SKM-1 treated with dmso at 0.1 percent for 144 hours (cell line): ENCODE measurements at regions not wholly inside any gene's neighbourhood (a gene's known extent, or its start where the extent isn't known, plus 50 kb on each side); places are given as distances from the start of the nearest gene placed in this dataset.

Experiments used
- DNase-seq: peaks from one replicate; lab custom pipeline; 2025; ENCODE audit not compliant: unreplicated experiment; lab: John Stamatoyannopoulos, UW

DNA sequence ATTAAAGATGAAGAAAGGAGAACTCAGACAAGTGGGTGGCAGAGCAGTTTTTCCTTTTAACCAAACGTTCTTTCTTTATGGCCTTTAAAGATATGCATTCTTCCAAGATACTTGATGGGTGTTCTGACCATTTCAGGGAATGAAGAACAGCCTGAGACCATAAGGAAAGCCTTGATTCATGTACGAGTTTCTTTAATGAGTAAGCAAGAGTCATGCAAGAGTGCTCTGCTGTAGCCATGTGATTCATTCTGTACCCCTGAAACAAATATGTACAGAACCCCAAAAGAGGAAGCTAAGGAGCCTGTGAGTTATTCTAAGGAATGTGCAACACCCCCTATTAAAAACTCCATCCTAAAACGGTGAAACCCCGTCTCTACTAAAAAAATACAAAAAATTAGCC is 372.8 kb downstream of the MTX2 start:
- peak; percentile 3 for DNase-seq

DNA sequence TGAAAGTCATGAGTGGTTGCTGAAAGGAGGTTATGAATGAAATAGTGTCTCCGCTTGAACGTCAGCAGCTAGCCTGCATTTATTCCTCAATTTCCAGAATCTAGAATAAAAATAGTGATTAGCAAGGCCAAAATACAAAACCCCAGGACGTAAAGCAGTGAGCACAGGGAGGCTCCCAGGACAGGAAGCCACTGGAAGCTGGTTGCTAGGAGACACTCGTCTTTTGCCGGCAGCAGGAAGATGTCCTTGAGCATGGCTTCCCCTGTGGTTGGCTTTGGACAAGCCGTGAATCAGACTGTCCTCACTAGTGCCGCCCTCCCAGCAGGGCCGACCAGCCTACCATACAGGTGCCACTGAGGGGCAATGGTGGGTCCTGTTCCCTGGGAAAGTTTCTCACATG is 374.4 kb downstream of the MTX2 start:
- DNase-seq = no peak

DNA sequence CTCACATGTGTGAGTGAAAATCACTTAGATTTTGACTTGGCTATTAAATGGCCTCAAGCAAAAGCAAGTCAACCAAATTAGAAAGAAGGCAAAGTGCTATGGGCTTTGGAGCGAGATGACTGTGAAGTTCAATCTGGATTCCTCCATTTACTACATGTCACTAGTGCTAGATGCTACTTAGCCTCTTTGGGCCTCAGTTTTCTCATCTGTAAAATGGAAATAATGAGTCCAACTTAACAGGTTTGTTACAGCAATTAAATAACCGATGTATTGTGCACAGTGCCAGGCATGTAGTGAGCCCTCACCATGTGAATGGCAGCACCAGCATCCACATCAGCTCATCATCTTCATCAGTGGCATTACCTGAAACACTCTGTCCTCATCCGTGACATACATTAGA is 376.3 kb downstream of the MTX2 start:
- DNase-seq = no peak

DNA sequence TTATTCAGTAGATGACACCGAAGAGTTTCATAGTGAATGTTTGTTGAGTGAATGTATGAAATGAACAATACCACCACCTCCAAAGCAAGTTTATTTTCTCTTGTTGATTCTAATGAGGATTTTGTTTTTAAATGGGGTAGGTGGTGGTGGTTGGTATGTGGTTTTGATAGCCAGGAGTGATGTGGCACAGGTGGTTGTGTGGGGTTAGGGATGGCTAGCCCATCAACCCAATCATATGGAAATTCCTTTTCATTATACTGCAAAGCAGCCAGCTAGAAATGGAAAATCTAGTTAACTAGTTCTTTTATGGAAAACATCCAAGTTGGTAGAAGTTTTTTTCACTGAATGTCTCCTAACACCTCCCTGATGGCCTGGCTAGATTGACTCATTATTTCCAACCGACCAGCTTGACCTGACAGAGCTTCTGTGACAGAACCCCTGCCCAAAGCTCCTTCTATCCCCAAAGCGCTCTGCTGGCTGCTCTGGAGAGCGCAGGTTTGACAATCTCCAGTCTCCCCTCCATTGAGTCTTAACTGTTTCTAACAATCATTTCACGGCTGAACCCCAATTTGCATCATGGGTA is 376.9 kb downstream of the MTX2 start:
- no peak for DNase-seq

DNA sequence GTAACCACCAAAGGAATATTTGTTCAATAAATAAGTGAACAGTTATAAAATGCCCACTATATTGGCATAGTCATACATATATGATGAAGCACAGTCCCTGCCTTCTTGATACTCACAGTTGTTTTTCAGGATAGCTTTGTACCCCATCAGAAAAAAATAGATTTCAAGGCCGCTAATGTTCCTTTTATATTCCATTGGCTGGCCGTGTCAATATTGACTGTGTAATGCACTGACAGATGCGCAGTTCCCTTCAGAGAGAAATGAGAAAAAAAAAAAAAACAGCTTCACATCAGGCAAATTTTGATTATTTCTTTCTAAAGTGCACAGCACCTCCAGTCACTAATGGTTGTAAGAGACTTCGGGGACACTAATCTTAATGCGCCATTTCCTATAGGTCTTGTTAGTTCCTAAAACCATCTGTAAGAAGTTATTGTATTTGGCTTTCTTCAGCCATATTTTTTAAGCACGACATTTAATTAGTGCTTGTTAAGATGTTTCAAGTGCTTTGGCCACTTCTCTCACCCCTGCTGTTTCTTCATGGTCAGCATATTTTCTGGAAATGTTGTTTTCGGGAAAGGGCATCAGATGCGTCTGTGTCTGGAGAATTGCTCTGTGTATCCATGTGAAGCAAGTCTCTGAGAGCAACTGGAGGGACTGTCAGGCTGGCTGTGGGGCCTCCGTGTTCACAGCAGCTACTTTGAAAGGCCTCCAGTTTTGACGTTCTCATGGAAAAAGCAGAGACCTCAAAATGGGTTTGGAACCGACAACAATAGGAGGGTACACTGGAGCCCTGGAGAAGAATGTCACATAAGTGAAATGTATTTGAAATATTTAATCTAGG is 378.3 kb downstream of the MTX2 start:
- no peak for DNase-seq

DNA sequence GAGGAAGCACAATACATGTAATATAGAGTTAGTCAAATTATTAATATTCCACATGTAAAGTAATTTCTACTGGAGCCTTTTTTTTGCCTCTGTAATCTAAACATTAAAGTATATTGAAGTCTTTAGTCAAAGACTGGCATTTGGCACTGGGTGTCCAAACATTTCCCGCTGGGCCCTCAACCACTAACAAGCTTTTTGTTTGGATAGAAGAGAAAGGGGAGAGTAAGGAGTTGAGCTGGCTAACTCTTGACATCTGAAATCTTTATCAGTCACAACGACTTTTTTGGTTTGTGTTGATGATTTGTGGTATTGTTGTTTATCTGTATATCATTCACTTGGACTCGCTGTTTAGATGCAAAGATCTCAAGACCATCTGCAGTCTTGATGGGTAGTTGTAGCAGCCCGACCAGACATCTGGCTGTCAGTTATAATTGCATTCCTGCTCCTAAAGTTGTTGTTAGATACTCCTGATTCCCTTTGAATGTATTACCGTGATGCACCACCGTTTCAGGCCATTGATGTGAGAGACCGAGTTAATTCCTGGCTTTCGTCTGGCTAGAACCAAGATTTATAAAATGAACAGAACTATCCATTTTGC is 379.6 kb downstream of the MTX2 start:
- DNase-seq = no peak

DNA sequence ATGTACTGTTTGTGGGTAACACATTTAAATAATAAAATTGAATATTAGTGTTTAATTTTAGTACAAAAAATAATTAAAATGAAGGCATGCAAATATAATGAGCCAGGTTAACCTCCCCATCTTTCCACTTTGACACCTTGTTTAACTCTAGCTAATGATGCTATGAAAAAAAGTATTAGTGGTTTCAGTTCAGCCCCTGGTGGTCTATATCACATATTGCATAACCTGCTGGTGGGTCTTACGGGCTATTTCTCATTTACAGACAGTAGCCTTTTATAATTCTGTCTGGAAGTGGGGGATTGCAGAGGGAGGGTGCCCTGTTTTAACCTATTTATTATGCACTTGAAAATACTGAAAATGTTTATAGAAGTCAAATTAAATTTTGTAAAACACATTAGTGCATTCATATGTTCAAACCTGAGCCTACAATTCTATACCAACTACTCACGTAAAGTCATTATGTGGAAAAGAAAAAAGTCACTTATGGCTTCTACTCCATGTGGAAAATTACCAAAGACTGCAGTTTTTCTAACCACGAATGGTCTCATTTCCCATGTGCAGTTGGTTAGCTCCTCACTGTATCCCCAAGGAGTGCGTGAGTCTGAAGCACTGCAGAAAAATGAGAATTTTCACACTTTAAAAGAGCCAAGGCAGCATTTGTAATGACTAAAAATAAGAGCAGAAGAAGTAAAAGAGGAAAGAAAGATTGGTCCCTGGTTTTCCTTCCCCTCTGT is 381.0 kb downstream of the MTX2 start:
- no peak for DNase-seq

DNA sequence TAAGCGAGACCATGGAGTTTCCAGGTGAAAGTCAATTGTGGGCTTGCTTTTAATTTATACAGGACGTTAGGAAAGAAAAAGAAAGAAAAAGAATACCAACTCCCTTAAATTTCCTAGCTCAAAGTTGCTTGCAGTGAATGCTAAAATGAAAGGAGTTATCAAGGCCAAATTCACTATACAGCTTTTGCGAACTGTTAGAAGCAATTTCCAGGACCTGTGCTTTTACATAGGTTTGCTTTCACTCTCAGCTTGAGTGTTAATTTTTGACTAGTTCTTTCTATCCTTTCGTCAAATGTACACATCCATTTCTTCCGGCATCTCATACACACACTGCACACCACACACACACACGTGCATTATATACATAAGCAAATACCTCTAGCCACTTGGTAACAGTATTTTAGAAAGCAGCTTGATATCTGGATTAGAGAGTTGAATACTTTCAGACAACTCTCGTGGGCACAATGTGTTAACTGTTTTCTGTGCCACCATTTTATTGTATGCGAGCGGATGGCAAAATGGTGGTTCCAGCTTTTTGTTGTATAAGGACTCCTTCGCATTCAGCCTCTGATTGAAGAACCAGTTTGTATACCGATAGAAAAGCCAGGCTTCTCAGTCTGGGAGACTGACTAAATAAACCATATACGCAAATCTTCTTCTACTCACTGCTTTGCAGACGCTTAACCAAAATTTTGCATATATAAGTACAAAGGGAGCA is 381.8 kb downstream of the MTX2 start:
- DNase-seq = no peak

DNA sequence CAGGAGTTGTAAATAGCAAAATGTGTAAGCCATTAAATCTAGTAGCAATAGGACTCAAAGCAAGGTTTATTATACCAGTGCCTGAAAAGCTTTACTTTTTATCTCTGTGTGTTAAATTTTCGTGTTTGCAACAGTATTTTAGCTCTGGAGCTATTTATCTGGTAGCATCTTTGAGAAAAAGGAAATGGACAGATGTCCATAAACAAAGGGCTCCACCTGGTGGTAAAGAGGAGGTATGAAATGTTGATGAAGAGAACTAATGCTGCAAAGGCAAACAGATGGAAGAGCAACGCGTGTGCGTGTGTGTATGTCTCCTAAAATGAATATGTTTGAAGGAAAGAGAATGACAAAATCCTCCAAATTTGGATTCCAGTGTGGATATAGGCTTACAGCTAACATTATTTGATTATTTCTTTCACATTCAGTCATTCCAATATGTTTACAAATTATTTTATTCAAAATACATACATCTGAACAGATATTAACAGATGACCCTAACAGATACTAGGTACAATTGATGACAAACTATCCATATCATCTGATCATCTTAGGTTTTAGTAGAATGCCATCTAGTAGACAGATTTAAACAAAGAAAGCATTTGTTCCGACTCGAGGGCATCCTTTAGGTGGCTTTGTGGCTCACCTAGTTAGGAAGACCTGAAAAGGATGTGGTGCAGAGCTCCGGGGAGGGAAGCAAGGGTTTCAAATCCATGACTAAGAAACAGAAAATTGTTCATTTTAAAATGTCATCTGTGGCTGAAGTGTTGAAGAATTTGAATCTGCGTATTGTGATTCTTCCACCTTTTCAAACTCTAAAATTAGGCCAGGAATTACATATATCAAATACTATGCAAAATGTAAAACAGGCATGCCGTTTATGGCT is 383.3 kb downstream of the MTX2 start:
- DNase-seq = peak; percentile 60

DNA sequence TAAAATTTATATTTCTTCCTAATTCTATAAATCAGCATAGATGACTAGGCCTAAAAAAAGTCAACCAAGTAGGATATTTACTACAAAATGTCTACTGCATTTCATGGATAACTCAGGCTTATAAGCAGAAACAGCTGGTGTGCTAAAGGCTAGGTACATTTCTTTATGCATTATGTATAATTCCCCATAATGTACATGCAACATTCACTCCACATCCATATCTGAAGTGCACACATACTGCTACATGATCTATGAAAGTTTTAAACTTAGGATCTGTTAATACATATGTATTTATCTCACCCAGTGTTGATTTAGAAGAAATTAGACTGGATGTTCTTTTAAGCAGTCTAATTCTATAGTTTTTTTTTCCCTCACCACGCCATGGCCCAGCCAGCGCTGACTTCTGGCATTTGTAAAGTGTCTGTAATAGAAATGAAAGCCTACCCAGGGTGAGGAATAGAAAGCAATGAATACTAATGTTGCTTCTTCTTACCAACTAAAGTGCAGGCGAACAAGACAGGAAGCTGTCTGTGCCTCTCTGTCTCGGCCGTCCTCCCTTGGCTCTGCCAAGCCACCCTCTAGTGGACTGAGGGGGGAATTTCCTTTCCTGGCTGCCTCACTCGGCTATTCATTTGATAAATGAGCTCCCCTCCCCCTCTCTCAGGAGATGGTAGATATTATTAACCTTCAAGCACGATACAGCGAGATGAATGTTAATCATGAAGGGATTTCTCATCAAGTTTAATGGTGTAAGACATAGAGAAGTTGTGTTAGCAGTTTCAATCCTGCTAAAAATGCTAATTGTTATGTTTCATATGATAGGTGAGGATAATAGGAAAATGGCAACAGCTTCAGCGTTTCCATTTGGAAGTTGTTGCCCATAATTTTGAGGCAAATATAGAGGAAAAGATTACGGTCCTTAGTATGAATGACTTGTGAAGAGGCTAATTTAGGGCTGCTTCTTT is 384.5 kb downstream of the MTX2 start:
- DNase-seq = peak; percentile 33

DNA sequence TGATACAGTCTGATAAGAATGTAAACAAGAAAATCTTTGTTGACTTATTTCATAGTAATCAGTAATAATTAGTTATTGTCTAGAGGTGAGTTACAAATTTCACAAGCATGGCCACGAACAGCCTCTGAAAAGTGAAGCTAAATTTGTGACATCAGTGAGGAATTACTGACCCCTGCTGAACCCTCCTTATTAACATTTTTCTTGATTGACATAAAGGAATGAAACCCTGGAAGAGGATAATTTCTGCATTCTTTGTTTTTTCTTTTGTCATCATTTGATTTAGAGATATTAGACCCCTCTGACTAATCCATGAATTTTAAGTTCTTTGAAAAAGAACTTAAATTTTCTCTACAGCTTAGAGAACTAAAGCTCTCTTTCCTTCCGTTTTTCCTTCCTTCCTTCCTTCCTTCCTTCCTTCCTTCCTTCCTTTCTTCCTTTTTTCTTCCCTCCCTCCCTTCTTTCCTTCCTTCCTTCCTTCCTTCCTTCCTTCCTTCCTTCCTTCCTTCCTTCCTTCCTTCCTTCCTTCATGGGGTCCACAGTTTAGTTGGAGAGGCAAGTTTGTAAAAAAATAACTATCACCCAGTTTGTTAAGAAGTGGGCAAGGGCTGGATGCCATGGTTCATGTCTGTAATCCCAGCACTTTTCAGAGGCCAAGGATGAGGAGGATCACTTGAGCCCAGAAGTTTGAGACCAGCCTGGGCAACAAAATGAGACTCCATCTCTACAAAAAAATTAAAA is 387.0 kb downstream of the MTX2 start:
- DNase-seq = no peak

DNA sequence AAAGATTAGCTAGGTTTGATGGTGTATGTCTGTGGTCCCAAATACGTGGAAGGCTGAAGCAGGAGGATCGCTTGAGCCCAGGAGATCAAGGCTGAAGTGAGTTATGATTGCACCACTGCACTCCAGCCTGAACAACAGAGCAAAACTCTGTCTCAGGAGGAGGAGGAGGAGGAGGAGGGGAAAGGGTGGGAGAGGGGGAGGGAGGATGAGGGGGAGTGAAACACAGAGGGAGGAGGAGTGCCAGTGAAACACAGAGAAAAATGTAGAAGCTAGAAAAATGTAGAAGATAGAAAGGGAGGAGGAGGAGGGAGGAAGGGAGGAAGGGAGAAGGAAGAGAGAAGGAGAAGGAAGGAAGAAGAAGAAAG is 387.5 kb downstream of the MTX2 start:
- DNase-seq = no peak

DNA sequence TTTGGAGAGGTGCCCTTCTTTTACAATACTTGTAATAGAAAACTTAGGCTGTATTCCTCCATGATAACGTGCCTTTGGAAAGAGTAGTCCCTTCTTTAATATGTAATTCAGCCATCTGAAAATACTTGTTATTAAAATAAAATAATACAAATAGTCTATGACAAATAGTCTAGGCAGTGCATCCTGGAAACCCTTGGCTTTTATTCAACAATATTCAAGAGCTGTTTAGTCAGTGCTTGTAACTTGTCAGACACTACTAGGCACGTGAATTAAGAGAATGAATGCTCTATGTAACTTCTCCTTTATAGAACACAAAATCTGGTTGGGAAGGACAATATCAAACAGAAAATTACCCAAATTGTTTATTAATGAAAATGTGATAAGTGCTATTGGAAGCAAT is 388.2 kb downstream of the MTX2 start:
- no peak for DNase-seq

DNA sequence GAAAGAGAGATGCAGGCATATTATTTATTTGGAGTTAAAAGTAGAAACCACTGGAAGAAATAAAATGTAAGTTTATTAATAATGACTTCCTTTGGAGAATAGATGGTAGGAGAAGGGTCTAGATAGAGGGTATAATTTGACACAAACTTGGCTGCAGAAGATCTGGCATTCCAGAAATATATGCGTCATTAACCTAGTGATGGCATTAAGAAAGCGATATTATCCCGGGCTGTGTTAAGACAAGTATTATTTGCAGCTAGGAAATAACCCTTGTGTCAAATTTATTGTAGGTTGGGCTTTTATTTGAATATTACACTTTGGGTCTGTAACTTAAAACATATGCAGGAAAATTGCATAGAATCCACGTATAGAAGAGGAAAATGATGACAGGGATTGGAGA is 389.5 kb downstream of the MTX2 start:
- DNase-seq = no peak

DNA sequence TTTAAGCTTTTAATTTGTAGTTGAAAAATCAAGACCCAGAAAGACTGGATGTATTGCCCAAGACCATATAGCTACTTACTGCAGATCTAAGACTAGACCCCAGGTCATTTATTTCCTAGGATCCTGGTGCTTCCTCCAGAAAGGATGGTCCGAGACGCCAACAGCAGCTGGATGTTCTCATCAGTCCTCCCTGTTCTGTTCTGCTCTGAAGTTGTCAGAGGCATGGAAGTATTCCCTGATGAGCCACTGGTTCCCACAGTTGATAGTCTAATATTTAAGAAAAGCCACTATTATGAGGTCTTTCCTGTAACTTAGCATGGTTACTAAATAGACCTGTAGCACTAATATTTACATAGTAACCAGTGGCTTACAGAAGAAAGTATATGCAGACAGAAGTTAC is 393.5 kb downstream of the MTX2 start:
- DNase-seq = no peak

DNA sequence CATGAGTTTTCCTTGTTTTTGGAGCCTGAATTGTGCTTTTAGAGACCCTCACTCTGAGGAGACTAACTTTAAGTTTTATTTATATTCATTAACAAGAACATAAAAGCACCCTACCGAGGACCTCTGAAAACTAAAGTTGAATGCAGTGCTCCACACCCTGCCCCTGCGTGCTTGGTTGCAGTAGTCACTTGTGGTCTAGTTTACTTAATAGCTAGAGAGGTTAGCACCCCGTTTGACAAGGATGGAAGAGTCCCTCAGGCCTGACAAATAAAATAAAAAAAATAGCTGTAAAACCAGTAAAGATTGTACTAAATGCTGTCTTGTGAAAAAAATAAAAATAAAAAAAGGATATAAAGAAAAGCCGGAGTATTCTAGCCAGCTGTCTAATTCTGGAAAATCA is 395.2 kb downstream of the MTX2 start:
- DNase-seq = no peak

DNA sequence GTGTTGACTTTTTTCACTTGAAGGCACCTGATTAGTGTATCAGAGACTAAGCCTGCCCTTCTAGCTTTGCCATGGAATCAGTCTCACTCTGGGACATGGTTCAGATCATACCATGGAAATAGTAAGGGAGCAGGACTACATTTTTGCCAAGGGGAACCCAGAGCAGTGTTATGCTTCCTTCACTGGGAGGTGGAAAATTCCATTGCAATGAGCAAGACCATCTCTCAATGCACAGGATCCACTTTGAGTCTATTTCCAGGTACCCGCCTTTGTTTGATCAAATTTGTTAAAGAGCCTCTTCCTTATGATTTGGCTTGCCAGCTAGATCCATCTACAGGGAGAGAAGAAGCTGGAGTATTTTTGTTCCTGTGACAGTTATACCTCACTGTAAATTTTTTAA is 395.8 kb downstream of the MTX2 start:
- DNase-seq = no peak

DNA sequence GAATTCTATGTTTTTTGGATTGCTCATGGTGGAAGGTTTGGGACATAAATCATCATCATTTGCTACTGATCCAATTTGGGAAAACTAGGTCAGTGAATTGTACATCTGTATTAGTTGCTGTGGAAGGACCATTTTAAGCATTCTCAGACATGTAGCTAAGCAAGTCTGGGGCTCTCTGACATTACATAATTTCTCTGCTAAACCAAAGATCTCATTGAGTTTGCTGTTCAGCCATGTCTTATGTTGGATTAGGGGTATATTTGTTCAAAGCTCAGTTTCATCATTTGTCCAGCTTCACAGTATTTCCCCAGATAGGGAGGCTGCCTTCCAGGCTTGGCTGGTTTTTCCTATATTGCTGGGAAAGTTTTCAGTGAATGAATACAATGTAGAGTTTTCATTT is 399.7 kb downstream of the MTX2 start:
- no peak for DNase-seq
